GM13977 (cell line): ENCODE measurements at regions not wholly inside any gene's neighbourhood (a gene's known extent, or its start where the extent isn't known, plus 50 kb on each side); places are given as distances from the start of the nearest gene placed in this dataset.

Experiments used
- DNase-seq: peaks from one replicate; pipeline ENCODE4 v3.0.0; 2012; ENCODE audit warnings: low spot score
- in situ Hi-C: fragments of 300-500 bp; cut with MboI; formaldehyde crosslinking; loops from one replicate; pipeline ENCODE4 v1.12.0; 2022; ENCODE audit warnings: low sequenced_read_pairs, low pct_unique_long_range_greater_than_20kb, mixed read lengths, inconsistent platforms; ENCODE audit not compliant: unreplicated experiment
- TF ChIP-seq, protein P1 (sequence below): IDR thresholded peaks from 2 replicates; pipeline ENCODE4 v1.5.1; 2012; ENCODE audit warnings: mild to moderate bottlenecking, control low read depth; ENCODE audit not compliant: insufficient read depth; ENCODE audit errors: extremely low read depth, missing control alignments

DNA sequence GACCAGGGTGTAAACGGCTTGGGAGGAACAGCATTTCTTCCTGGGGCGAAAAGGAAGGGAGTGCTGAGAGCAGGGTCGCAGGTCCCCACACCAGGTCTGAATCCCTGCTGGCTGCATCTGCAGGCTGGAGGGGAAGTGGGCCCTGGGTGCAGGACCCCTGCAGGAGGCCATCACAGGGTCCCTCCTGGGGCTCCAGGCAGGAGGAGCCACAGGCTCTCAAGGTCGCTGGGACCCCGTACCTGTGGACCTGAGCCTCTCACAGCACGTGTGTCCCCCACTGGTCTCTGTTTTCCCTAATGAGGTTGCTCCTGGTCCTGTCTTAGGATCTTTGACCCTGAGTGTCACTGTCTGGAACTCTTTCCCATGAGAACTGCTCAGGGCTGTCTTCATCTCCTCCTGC lies 147.8 kb upstream of the ZNF236 start:
- DNase-seq, result no peak
- in situ Hi-C loops, result no loop called here
- TF ChIP-seq, protein P1, sequence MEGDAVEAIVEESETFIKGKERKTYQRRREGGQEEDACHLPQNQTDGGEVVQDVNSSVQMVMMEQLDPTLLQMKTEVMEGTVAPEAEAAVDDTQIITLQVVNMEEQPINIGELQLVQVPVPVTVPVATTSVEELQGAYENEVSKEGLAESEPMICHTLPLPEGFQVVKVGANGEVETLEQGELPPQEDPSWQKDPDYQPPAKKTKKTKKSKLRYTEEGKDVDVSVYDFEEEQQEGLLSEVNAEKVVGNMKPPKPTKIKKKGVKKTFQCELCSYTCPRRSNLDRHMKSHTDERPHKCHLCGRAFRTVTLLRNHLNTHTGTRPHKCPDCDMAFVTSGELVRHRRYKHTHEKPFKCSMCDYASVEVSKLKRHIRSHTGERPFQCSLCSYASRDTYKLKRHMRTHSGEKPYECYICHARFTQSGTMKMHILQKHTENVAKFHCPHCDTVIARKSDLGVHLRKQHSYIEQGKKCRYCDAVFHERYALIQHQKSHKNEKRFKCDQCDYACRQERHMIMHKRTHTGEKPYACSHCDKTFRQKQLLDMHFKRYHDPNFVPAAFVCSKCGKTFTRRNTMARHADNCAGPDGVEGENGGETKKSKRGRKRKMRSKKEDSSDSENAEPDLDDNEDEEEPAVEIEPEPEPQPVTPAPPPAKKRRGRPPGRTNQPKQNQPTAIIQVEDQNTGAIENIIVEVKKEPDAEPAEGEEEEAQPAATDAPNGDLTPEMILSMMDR, result no peak

DNA sequence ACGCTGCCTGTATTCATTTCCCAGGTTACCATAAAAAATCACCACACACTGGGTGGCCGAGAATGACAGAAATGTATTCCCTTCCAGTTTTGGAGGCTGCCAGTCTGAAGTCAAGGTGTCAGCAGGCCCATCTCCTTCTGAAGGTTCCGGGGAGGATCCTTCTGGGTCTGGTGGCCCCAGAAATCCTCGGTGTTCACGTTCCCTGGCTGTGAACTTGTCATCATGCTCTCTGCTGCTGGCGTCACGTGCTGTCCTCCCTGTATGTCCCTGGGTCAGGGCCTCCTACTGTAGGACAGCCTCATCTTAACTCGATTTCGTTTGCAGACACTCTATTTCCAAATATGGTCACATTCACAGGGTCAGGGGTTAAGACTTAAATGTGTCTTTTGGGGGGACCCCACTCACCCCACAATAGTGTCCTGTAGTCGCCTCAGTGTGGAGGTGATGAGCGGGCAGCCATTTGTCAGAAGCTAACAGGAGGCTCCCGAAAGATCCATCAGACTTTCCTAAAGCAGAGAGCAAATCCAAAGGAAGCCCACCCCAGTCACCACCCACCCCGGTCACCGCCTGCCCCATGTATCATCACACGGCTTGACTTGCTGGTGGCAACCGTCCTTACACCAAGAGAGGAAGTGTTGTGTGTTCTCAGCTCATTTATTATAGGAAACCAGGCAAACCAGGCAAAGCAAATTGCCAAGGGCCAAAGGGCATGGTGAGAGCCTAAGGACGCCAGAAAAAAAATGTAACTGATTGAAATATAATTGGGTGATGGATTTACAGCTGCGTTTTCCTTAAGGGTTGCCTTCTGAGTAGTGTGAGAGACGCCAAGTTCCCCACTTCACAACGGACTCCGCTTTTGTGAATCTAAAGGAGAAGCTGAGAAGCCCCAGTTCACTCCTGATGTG lies 148.8 kb upstream of the ZNF236 start:
- in situ Hi-C loops, result no loop called here
- TF ChIP-seq, protein P1, result no peak
- no peak for DNase-seq

DNA sequence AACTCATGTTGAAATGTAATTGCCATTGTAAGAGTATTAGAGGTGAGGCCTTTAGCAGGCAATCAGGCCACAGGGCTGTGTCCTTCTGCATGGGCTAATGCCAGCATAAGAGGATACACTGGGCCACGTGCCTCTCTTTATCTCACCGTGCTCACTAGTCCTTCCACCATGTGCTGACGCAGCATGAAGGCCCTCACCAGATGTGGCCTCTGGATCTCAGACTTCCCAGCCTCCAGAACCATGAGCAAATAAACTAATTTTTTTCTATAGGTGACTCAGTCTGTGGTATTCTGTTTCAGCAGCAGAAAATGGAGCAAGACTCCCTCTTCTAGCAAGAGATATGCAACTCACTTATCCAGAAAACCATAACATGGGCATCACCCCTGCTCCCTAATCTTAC lies 149.7 kb upstream of the ZNF236 start:
- DNase-seq, result no peak
- TF ChIP-seq, protein P1, result no peak

DNA sequence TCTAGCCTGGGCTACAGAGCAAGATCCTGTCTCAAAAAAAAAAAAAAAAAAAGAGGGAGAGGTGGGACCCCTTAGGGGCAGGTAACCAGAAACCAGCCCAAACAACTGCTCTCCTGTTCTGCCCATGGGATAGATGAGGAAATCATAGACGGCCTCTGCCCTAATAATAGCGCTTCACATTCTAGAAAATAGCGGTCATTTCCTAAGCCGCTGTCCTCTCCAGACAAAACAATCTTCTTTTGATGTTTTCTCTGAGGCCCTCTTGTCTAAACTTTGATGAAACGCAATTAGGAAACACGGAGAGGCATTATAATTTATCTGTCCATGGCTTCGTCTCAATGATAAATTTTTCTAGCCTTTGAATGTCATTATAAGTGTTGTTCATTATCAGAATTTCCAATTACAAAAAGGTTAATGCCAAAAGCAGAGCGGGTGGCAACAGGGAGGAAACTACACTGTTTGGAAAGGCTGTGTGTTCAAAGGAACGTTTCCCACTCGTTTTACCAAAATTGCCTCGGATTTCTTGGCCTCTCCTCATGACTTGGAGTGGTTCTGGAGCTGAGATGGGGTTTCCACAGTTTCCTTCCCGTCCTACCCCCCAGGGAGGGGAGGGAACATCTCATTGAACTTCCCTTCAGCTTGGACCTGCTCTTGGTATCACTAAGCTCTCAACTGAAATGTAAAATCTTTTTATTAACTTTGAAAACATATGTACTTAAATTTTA lies 151.6 kb upstream of the ZNF236 start:
- in situ Hi-C loops, result no loop called here
- TF ChIP-seq, protein P1, result no peak
- no peak for DNase-seq

More for the DNA sequence above, 149.7 kb upstream of the ZNF236 start:
- in situ Hi-C loops, result no loop called here

DNA sequence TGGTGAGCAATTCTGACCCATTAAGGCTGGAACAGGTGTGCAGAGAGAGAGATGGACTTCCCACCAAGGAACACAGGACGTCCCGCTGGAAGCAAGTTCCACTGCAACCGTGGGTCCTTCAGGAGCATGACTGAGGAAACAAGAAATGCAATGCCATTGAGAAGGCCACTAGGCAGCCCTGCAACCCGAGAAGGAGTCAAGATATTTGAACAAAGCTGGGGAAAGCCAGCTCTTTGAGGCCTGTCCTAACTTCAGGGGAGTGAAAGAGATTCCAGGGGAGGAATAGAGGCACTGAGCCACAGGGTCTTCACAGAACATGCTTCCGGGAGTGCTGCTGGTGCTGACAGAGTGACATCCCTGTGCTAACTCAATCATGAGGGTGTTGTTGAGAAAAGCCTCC lies 153.8 kb upstream of the ZNF236 start:
- in situ Hi-C loops, result no loop called here
- no peak for DNase-seq
- TF ChIP-seq, protein P1, result no peak

DNA sequence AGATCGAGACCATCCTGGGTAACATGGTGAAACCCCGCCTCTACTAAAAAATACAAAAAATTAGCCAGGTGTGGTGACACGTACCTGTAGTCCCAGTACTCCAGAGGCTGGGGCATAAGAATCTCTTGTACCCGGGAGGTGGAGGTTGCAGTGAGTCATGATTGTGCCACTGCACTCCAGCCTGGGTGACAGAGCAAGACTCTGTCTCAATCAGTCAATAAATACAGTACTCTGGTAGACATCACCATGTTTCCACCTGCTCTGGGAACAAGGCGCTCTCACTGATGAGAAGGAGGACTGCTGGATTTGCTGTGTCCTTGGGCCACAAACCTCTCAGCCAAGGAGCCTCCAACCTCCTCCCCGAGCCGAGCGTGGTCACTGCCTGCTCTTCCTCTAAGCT lies 154.2 kb upstream of the ZNF236 start:
- in situ Hi-C loops, result no loop called here
- TF ChIP-seq, protein P1, result no peak
- DNase-seq, result no peak
